ENCODE measurements at regions not wholly inside any gene's neighbourhood (a gene's known extent, or its start where the extent isn't known, plus 50 kb on each side); places are given as distances from the start of the nearest gene placed in this dataset.

DNA sequence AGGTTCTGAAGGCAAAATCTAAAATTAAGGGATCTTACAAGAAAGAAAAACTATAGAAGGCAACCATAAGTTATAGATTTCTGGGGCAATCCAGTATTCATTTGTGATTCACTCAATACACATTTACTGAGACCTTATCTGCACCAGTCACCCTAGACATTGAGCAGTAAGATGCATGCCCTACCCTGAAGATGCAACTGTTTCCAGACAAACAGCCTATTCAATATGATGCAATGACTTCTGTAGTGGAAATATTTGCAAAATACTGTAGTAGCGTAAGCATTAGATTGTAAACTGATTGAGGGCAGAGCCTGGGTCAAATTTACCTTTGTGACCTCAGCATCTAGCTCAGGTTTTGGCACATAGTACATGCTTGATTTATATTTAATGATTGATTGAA lies 256.2 kb upstream of the ACTBL2 start:
- Histone ChIP-seq H3K9me3 (ENCODE audit: insufficient read depth in 2 of 2, low read depth in 1 of 2, low read length in 1 of 2) (no peaks in the 10 kb centered on the region), H3K14ac (ENCODE audit: insufficient read length) (no peak overlapping the region), H2AFZ (ENCODE audit: low read length) (no peak overlapping the region), H3K56ac (replicated peaks; ENCODE audit: insufficient read length, low read depth, low read length) (no peak overlapping the region), H3K23ac (ENCODE audit: insufficient read length) (no peak overlapping the region), H3K79me2 (ENCODE audit: control insufficient read depth in 1 of 2, insufficient read depth in 2 of 2, low read length in 2 of 2) (no peaks in the 10 kb centered on the region), H3K27ac (ENCODE audit: low read depth, low read length) (no peak overlapping the region), H2BK20ac (ENCODE audit: low read length) (no peak overlapping the region), H3K36me3 (ENCODE audit: control insufficient read depth in 2 of 4, insufficient read depth in 4 of 4, low read length in 3 of 4) (no peaks in the 10 kb centered on the region), H3K79me1 (ENCODE audit: low read depth, low read length) (no peaks in the 10 kb centered on the region), H3K18ac (ENCODE audit: extremely low read depth, low read length) (no peak overlapping the region), H2AK5ac (ENCODE audit: low read depth, low read length) (no peak overlapping the region), H2BK12ac (ENCODE audit: low read depth, low read length) (no peak overlapping the region), H4K91ac (replicated peaks; ENCODE audit: insufficient read length, low read length) (no peak overlapping the region), H2BK15ac (ENCODE audit: low read length) (no peak overlapping the region), H3K9ac (replicated peaks in 1 of 4; ENCODE audit: extremely low read depth in 1 of 4, low read depth in 3 of 4, low read length in 3 of 4) (no peak overlapping the region), H3K4me3 (ENCODE audit: extremely low read depth in 1 of 4, insufficient read depth in 2 of 4, low read depth in 3 of 4, low read length in 4 of 4) (no peak overlapping the region), H3K23me2 (ENCODE audit: low read depth, low read length) (no peaks in the 10 kb centered on the region; the same call in 1 of the 2 replicates), H3K4ac (replicated peaks; ENCODE audit: insufficient read length, low read depth, low read length) (no peak overlapping the region), H2BK120ac (replicated peaks; ENCODE audit: low read depth, low read length) (no peak overlapping the region), H4K20me1 (replicated peaks in 1 of 2; ENCODE audit: control insufficient read depth in 1 of 2, insufficient read depth in 2 of 2, low read length in 2 of 2) (no peaks in the 10 kb centered on the region), H4K8ac (ENCODE audit: extremely low read depth, insufficient read depth, low read length) (no peak overlapping the region), H4K5ac (ENCODE audit: insufficient read length, low read depth, low read length) (no peak overlapping the region), H3K4me1 (replicated peaks in 1 of 4; ENCODE audit: control insufficient read depth in 3 of 4, insufficient read depth in 4 of 4, low read length in 3 of 4) (peaks cover 0 to 4% (median 0%) of the 10 kb centered on the region in 4 experiments; a peak in 1 of 7 replicates), H3K27me3 (replicated peaks in 1 of 4; ENCODE audit: control insufficient read depth in 3 of 4, extremely low read depth in 1 of 4, insufficient read depth in 3 of 4, low read length in 3 of 4) (no peaks in the 10 kb centered on the region), H3K4me2 (ENCODE audit: insufficient read depth in 1 of 2, low read depth in 2 of 2, low read length in 2 of 2) (no peak overlapping the region), H2BK5ac (ENCODE audit: low read depth, low read length) (no peak overlapping the region)
- TF ChIP-seq CEBPB (IDR thresholded peaks at IDR 0.05; ENCODE audit: low read depth, low read length): no peak
- no peak for TF ChIP-seq JUND (IDR thresholded peaks at IDR 0.05; ENCODE audit: low read length)
- TF ChIP-seq SIN3A (conservative IDR thresholded peaks at IDR 0.05 in 1 of 2, IDR thresholded peaks at IDR 0.05 in 1 of 2; ENCODE audit: low read depth in 1 of 2, low read length in 2 of 2): no peak
- TF ChIP-seq YY1 (IDR thresholded peaks at IDR 0.05; ENCODE audit: low read depth, low read length): no peak
- TF ChIP-seq MAFK (IDR thresholded peaks at IDR 0.05; ENCODE audit: low read depth, low read length): no peak
- TF ChIP-seq HDAC2 (IDR thresholded peaks at IDR 0.05; ENCODE audit: borderline replicate concordance in 1 of 2, low read depth in 2 of 2, low read length in 2 of 2): no peak
- WGBS, 2 experiments (ENCODE audit: extremely low coverage in 1 of 2, insufficient coverage in 1 of 2, insufficient read length in 1 of 2, insufficient replicate concordance in 2 of 2, low coverage in 1 of 2, low lambda C conversion rate in 2 of 2, missing lambda C conversion rate in 1 of 2): 100% methylated on average over 1 of the region's 1 CpG; no CpG with 5 or more reads in 1 of the 2 experiments
- DNase-seq (ENCODE audit: low read depth in 1 of 2, low spot score in 2 of 2) (no peak), FAIRE-seq (no peak)
- CTCF ChIA-PET (ENCODE audit: partially characterized antibody): interaction anchor here (0.5 to 2.2 kb wide), 2 partner anchors 11 to 88 kb away, joined by 5 read pairs; no protein-coding TSS in a partner anchor
- POLR2A ChIA-PET (ENCODE audit: partially characterized antibody): no interaction called here

Measured in H1 (cell line).